Tibial artery (tissue), 4 donors: ENCODE measurements at regions not wholly inside any gene's neighbourhood (a gene's known extent, or its start where the extent isn't known, plus 50 kb on each side); places are given as distances from the start of the nearest gene placed in this dataset.

Source experiments
- DNase-seq, 2 donors: peaks; one replicate each; pipeline ENCODE4 v3.0.0-alpha.2; 2019
- H3K27ac ChIP-seq, 2 donors: fragments of 200-600 bp; sonication (generic) in 1 of 2; 1 replicate in 1 of 2; 2 replicates in 1 of 2; pipeline ENCODE4 v1.5.1; 2018 to 2019; ENCODE audit warnings: mild to moderate bottlenecking in 1 of 2
- H3K27me3 ChIP-seq, 2 donors: fragments of 200-600 bp; sonication (generic) in 1 of 2; one replicate each; pipeline versions ENCODE4 v1.5.1 to v1.6.0; 2016 to 2019
- H3K36me3 ChIP-seq, 3 donors: fragments of 200-600 bp; sonication (generic) in 2 of 3; one replicate each; pipeline ENCODE4 v1.5.1; 2016 to 2019; ENCODE audit warnings: mild to moderate bottlenecking in 2 of 3
- H3K4me1 ChIP-seq, 4 donors: fragments of 200-600 bp; sonication (generic) in 2 of 4; 1 replicate in 3 of 4; 2 replicates in 1 of 4; pipeline ENCODE4 v1.5.1; 2016 to 2019
- H3K4me3 ChIP-seq, 2 donors: fragments of 200-600 bp; sonication (generic) in 1 of 2; 1 replicate in 1 of 2; 2 replicates in 1 of 2; pipeline ENCODE4 v1.5.1; 2018 to 2019; ENCODE audit warnings: mild to moderate bottlenecking in 2 of 2
- H3K9me3 ChIP-seq, 3 donors: fragments of 200-600 bp; sonication (generic) in 1 of 3; one replicate each; pipeline ENCODE4 v1.5.1; 2016 to 2019
- intact Hi-C: fragments of 100-400 bp; cut with DNase I; formaldehyde crosslinking; loops from one replicate; pipeline ENCODE4 v1.15.0; 2023; ENCODE audit warnings: low total_unique reads
- TF ChIP-seq, protein P1 (sequence below), 2 experiments: fragments of 200-600 bp in 1 of 2; fragments of 450-650 bp in 1 of 2; IDR thresholded peaks; one replicate each; pipeline ENCODE4 v1.5.1; 2017 to 2019; ENCODE audit warnings: antibody characterized with exemption in 2 of 2, mild to moderate bottlenecking in 1 of 2, moderate library complexity in 1 of 2

DNA sequence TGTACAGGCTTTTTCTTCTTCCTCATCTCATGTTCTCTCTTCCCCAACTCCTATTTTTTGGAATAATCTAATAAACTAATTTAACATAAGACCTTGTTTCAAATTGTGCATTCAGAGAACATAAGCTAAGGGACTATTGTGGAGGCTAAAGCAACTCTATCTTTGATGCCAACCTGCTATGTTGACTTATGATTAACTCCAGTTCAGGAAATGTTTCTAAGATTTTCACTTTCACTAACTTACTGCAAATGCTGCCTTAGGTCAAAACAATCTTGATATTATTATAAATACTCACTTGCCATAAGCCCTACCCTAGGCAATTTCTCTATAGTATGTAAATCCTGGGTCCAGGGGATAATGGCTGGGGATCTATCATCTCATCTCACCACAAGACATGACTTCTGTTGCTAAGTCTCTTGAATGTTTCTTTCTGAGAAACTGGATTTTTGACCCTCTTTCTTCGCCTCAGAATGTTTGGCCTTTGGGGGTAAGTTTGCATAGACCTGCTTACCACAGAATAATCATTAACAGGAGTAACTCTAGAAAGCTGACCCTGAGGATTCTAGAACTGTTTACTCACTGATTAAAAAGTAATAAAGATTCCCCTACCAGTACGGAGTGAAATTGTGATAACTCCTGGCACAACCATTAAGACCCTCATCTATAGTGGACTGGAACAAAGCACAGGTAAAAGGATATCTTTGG lies 768.1 kb downstream of the GBE1 start:
- H3K27ac ChIP-seq, result no peak overlapping the region
- intact Hi-C loops, result no loop called here
- H3K27me3 ChIP-seq, result no peaks in the 10 kb centered on the region

DNA sequence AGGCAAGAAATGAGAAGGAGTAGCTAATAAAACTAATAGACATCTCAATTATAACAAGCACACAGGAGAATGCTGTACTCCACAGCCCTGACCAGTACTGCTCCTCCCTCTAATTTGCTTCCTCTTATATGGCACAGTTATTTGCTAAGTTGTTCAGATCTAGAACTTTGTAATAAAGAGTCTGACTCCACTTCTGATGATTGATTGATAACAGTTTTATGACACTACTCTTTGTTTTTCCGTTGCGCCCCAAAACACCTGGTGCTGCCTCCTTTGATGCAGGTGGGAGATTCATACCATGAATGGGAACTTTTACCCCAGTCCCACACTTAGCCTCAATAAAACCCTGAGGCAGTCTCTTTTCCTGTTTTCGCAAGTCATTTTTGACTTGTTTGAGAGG lies 777.7 kb downstream of the GBE1 start:
- Histone ChIP-seq H3K4me1 (no peaks in the 10 kb centered on the region), H3K27ac (no peak overlapping the region), H3K9me3 (no peaks in the 10 kb centered on the region), H3K4me3 (no peak overlapping the region), H3K36me3 (no peaks in the 10 kb centered on the region), H3K27me3 (no peaks in the 10 kb centered on the region)
- DNase-seq, result no peak
- TF ChIP-seq, protein P1, sequence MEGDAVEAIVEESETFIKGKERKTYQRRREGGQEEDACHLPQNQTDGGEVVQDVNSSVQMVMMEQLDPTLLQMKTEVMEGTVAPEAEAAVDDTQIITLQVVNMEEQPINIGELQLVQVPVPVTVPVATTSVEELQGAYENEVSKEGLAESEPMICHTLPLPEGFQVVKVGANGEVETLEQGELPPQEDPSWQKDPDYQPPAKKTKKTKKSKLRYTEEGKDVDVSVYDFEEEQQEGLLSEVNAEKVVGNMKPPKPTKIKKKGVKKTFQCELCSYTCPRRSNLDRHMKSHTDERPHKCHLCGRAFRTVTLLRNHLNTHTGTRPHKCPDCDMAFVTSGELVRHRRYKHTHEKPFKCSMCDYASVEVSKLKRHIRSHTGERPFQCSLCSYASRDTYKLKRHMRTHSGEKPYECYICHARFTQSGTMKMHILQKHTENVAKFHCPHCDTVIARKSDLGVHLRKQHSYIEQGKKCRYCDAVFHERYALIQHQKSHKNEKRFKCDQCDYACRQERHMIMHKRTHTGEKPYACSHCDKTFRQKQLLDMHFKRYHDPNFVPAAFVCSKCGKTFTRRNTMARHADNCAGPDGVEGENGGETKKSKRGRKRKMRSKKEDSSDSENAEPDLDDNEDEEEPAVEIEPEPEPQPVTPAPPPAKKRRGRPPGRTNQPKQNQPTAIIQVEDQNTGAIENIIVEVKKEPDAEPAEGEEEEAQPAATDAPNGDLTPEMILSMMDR (IDR thresholded peaks at IDR 0.05), result no peak
- intact Hi-C loops, result no loop called here

More for the DNA sequence above, 768.1 kb downstream of the GBE1 start:
- Histone ChIP-seq H3K4me1 (no peaks in the 10 kb centered on the region), H3K4me3 (no peak overlapping the region), H3K36me3 (no peaks in the 10 kb centered on the region), H3K9me3 (no peaks in the 10 kb centered on the region)
- TF ChIP-seq, protein P1 (IDR thresholded peaks at IDR 0.05), result no peak
- no peak for DNase-seq

GRCh38 chr3:80978216-80978969 lies 783.1 kb downstream of the GBE1 start:
- TF ChIP-seq, protein P1 (IDR thresholded peaks at IDR 0.05), result no peak
- DNase-seq, result no peak
- Histone ChIP-seq H3K36me3 (no peaks in the 10 kb centered on the region), H3K4me3 (no peak overlapping the region), H3K4me1 (no peaks in the 10 kb centered on the region), H3K27me3 (no peaks in the 10 kb centered on the region), H3K27ac (no peak overlapping the region), H3K9me3 (no peaks in the 10 kb centered on the region)
- intact Hi-C loops, result no loop called here

DNA sequence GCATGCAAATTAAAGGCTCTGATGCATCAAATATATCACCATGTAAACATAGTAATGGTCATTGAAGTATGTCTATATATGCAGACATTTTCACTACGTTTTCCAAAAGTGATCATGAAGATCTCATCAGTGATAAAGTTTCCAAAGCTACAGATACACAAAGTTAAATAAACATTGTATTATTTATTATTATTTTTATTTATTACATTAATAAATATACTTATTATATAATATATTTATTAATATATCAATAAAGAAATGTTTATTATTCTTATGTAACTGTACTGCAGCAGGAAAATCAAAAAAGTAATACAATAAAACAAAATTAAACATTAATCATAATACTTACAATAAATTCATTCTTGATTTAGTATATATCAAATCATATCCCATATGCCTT lies 791.2 kb downstream of the GBE1 start:
- H3K36me3 ChIP-seq, result no peaks in the 10 kb centered on the region
- DNase-seq, result no peak
- intact Hi-C loops, result no loop called here
- no peak overlapping the region for H3K27ac ChIP-seq
- no peaks in the 10 kb centered on the region for H3K9me3 ChIP-seq
- TF ChIP-seq, protein P1 (IDR thresholded peaks at IDR 0.05), result no peak
- H3K4me1 ChIP-seq, result no peaks in the 10 kb centered on the region
- H3K27me3 ChIP-seq, result no peaks in the 10 kb centered on the region
- H3K4me3 ChIP-seq, result no peak overlapping the region

- Histone ChIP-seq H3K36me3 (no peaks in the 10 kb centered on the region), H3K4me1 (no peaks in the 10 kb centered on the region), H3K27me3 (no peaks in the 10 kb centered on the region), H3K27ac (no peak overlapping the region), H3K4me3 (no peak overlapping the region), H3K9me3 (no peaks in the 10 kb centered on the region)
- no peak for DNase-seq
- intact Hi-C loops, result no loop called here
- TF ChIP-seq, protein P1 (IDR thresholded peaks at IDR 0.05), result no peak
Measured at GRCh38 chr3:80929576-80929975, 831.9 kb downstream of the GBE1 start.
